GM18511 (cell line): ENCODE measurements at regions not wholly inside any gene's neighbourhood (a gene's known extent, or its start where the extent isn't known, plus 50 kb on each side); places are given as distances from the start of the nearest gene placed in this dataset.
"Not testable (repeated sequence)": the region's sequence is repeated elsewhere in the genome, so short reads cannot be mapped to it uniquely, and the experiment has no call there.

Experiments used
- ATAC-seq: cut with Tn5 transposase; IDR thresholded peaks from one replicate; pipeline ENCODE4 v1.9.1; 2021; ENCODE audit warnings: mild to moderate bottlenecking, moderate library complexity; ENCODE audit not compliant: unreplicated experiment

DNA sequence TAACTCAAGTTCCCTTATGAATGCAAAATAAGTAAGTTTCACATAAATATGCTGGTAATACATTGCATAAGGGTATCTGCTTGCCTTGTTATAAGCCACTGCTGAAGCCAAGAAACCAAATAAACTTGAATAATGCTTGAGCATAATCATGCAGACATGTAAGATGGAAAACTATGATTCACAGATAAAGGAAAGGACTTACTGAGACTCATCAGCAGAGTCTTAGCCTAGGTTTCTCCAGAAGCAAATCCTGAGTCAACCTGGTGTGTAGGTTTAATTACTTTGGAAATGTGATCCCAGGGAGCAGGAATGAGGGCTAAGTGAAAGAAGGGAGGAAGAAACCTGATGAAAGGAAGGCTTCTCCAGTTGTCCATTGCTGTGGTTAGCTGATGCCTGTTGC is 107.7 kb upstream of the BTG1 start:
- no peak for ATAC-seq

DNA sequence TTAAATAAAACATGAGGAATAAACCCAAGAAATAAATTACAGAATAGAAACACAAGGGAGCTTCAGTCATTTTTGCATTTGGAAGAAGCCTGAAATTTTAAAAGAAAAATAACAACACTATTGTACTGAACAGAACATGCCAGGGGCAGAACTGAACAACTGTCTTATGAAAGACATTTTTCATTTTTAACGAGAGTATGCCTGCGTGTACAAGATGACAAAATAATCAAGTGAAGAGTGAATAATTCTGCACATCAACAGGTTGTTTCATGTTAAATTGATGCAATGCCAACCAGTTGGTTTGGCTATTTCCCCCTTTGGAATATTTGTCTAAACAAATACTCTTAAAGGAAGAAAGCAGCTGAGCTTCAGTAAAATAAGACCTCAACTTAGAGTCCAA is 103.3 kb upstream of the BTG1 start:
- ATAC-seq: no peak

DNA sequence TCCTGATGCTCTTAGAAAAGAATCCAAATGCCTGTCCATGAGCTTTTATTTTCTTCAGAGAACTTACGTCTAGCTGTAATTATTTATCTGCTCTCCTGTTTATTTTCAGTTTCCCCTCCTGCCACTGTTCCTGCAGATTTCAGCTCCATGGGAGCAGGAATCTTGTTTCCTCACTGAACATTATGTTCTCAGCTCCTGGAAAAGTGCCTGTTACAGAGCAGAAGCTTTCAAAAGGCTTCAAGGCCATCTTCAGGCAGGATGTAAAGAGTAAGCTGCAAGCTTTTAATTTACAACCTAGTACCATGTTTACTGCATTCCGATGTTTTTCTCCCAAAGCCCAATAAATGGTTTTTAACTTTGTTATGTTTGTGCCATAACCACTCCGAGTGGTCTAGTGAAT is 98.4 kb upstream of the BTG1 start:
- no peak for ATAC-seq

DNA sequence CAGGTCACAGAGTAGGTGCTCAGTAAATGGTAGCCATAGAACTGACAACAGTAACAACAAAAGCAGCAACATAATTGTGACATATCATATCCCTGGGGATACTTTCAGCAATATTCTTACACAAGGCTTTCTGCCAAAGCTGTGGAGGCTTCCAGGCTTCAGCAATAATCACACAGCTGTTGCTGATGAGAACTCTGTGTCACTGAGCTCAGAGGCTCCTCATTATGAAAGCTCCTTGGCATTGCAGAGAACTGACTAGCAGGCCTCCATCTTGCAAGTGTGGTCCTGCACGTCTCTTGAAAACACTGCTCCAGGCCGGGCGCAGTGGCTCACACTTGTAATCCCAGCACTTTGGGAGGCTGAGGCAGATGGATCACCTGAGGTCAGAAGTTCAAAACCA is 97.3 kb upstream of the BTG1 start:
- no peak for ATAC-seq

DNA sequence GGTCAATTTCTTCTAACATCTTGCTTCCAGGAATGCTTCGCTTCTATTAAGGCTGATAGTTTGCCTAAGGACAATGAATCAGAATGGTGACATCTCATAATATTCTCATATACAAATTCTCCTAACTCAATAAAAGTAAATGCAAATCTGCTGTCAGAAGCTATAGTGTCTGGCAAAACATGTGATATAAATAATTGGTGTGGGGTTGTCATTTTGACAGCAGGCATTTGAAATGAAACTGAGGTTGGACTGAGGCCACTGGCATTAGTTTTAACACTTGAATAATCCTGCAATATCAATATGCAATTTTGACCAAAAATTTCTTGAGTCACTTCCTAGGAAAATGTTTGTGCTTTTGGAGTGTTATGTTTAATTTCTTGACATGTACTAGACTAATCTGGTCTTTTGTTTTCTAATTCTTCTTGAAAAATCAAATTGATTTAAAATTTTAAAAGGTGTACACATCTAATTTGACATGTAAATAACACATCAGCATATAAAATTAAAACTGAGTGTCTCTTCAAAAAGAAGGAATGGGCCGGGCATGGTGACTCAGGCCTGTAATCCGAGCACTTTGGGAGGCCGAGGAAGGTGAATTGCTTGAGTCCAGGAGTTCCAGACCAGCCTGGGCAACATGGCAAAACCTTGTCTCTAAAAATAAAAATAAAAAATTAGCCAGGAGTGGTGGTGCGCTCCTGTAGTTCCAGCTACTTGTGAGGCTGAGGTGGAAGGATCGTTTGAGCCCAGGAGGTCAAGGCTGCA is 92.3 kb upstream of the BTG1 start:
- ATAC-seq: no peak

DNA sequence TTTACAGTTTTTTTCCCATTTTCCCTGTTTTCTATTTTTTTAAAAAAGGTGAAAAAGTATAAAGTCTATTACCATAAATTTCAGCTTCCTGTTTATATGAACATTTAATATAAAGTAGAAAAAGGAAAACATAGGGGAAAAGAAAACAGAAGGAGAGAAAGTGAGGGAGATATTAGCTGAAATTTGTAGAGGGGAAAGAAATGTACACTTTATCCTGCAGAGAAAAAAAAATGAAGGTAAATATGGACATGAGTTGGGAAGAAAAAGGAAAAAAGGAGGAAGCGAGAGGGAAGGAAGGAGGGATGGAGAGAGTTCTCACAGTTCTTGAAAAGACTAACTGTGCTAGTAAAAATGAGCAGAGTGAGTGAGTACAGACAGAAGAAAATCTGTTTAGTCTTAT is 91.6 kb upstream of the BTG1 start:
- no peak for ATAC-seq

DNA sequence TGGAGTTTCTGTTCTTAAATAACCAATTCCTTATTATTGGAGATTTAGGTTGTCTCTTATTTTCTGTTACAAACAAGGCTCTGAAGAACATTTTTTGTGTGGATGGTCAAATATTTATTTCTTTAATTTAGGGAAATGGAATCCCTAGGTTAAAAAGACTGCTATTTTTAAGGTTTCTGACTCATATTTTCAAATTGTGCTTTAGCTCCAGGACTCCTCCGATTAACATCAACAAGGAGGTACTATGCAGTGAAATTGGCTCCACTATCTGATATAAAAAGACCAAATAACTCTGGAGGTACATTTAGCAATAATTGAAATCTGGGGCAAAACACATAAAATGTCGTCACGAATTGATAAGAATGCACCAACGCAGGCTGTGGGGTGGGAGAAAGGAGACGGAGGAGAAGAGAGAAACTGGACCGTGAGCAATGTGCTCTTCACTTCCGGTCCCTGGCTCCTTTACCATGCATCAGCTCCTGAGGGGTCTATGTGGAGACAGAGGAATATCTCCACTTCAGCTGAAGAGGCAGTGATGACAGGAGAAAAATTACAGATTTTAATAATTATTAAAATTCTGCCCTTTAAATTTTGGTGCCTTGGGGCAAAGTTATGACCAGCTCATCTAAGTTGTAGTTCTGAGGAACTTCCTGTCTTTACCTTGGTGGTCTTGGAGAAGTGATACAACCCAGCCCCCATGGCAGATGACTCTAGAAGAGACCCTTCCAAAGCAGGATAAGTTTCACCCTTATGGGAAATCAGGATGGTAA is 90.2 kb upstream of the BTG1 start:
- ATAC-seq: no peak

DNA sequence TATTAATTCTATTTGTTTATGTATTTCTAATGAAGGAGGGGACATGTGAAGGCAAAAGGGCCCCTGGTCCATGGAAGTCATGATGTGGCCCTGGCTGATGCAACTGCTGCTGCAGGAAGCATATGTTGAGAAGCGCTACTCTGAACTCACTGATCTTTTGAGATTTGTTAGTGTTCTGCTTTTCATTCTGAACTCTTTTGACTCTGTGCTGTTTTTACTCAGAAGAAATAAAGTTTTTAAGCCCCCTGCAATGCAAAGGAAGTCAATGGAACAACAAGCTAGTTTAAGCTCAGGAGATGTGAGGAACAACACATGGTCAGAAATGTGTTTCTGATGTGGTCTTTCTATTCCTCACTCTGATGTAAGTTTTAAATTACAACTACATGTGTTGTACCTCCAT is 88.9 kb upstream of the BTG1 start:
- ATAC-seq: no peak

DNA sequence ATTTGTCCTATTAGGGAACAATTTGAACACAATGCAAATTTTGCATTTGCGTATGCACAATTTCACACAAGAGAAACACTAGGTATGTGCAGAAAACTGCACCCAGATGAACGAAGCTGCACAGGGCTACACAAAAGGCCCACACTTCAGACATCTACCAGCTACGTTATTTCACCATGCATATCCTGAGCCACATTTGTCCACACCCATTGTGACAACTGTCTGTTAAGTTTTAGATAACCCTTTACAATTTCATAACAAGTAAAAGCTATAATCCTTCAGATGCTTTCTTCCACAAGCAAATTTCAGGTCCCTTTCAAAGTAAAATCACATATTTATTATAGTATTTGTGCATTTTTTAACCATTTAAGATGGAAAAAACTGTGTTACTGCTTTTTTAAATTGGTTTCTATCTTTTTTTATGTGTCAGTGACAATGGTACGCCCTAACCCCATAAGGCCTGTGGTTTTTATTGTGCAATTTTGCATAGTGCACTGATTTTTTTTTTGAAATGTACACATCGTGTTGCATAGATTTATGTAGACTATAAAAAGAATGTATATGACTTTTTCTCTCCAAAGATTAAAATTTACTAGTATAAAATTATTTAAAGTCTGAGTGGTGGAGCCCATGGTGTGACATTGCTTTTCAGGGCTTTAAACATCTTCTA is 87.8 kb upstream of the BTG1 start:
- ATAC-seq: no peak

DNA sequence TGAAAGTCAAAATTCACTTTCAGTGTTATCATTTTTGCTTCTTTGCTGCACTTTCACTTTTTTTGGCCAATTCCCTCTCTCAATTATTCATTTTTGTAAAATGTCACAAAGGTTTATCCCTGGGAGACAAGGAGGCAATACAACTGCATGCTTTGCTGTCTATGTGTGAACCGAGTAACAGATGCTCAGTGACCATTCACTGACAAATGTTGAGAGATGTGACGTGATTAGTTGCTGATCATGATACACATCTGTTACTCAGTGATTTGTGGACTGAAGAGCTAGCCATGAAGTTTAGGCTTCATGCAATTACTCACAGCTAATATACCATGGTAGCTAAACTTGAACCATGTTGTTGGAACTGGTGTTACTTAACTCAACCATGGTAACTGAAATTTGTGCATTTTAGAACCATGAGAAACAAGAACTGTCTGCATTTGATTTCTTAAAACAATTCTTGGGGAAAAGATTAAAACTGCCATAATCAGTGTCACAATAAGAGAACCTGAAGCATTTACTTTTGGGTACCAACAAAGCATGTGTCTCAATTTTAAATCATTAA is 86.8 kb upstream of the BTG1 start:
- not testable (repeated sequence) for ATAC-seq

DNA sequence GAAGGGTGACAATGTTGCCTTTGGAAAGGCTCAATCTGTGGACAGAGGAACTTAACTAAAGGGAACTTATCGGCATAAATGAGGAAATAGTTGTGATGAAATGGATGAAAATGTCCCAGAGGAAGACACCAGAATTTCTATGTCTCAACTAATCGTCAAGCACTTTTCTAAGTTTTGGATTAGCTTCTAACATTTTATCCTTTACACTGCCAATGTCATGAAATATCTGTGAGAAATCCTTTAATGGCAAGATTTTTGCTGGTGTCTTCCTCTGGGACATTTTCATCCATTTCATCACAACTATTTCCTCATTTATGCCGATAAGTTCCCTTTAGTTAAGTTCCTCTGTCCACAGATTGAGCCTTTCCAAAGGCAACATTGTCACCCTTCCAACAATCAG is 86.3 kb upstream of the BTG1 start:
- ATAC-seq: not testable (repeated sequence)

DNA sequence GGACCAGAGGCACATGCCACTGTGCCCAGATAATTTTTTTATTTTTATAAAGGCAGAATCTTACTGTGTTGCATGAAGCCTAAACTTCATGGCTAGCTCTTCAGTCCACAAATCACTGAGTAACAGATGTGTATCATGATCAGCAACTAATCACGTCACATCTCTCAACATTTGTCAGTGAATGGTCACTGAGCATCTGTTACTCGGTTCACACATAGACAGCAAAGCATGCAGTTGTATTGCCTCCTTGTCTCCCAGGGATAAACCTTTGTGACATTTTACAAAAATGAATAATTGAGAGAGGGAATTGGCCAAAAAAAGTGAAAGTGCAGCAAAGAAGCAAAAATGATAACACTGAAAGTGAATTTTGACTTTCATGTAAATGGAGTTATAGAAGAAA is 85.9 kb upstream of the BTG1 start:
- ATAC-seq: not testable (repeated sequence)

DNA sequence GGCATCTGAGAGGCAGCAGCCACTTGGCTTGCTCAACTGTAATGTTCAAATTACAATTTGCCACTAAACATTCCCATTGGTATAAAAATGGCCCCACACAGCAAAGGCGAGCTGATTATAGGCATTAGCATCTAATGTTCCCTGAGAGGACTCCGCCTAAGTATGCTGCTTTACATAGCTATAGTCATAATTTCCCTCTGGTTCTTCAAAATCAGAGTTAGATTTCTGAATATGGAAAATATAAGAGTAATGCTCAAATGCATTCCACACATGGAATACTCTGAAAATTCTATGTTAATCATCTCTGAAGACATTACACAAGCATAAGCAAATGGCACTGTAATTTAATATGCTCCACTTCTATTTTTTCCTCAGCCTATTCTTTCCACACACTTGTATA is 83.7 kb upstream of the BTG1 start:
- no peak for ATAC-seq

DNA sequence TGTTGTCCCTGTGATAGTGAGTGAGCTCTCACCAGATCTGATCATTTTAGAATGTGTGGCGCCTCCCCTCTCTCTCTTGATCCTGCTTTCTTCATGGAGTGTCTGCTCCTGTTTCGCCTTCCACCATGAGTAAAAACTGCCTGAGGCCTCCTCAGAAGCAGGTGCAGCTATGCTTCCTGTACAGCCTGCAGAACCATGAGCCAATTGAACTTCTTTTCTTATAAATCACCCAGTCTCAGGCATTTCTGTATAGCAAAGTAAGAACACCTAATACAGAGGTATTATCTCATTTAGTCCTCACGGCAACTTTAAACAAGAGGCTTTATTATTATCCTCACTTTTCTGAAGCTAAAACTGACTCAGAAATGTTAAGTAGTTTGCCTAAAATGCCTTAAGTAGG is 81.3 kb upstream of the BTG1 start:
- ATAC-seq: no peak

DNA sequence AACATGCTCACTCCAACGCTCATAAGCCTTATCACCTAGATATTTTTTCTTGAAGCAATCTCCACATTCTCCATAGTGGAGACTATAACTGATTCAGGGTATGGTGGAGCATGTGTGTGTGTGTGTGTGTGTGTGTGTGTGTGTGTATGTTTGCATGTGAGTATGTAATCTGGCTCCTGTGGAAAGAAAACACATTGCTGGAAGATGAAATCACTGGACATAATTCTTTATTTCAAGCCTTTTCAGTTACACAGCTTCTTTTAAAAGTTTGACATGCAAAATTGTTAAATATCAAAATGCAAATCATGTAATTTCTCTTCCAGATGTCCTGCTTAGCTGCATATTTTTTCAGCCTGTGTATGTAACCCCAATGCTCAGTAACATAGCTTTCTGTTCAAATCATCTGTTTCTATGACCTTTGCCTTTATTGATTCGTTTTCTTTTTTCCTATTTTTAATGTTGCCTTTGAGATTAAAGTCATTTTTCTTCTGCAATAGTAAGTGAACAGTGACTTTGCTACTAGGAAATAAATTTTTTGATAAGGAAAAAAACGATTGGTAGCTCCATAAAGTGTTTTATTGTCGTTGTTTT is 80.5 kb upstream of the BTG1 start:
- no peak for ATAC-seq

DNA sequence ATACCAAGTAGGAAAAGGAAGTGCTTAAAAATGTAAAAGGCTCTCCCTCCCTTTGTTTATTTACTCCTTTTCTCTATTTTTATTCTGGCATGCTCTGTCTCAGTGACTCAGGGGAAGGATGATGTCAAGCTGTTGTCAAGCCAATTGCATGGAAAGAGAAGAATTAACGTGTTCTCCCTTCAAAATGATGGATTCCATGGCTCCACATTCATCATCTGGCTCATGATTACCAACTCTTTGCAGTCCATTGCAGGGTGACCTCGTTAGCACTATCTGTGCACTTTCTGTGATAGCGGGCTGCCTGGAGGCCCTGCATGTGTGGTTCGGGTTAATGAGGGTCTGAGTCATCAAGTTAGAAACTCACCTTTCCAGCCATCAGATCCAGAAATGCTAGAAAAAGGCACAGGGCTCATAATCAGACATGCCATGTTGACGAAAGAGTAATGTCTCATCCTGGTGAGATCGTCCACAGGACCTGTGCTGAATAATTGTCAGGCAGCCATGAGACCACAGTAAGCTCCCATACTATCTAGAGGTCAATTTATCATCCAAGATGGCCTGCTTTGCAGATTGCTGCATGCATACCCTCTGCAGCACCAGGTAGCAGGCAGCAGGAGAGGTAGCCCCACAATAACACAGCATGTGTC is 79.2 kb upstream of the BTG1 start:
- ATAC-seq: no peak

DNA sequence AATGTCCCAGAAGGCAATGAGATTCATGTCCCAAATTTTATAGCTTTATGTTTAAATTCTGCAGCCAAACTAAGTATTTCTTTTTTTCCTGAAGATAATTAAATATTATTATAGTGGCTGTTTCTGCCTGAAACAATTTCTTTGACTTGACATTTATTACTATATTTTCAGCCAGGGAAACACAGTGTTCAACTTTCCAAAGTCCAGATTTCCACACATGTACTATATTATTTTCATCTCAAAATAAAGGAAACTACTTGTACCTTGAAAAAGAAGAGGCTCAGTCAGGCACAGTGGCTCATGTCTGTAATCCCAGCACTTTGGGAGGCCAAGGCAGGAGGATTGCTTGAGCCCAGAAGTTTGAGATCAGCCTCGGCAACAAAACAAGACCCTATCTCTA is 77.8 kb upstream of the BTG1 start:
- ATAC-seq: no peak

DNA sequence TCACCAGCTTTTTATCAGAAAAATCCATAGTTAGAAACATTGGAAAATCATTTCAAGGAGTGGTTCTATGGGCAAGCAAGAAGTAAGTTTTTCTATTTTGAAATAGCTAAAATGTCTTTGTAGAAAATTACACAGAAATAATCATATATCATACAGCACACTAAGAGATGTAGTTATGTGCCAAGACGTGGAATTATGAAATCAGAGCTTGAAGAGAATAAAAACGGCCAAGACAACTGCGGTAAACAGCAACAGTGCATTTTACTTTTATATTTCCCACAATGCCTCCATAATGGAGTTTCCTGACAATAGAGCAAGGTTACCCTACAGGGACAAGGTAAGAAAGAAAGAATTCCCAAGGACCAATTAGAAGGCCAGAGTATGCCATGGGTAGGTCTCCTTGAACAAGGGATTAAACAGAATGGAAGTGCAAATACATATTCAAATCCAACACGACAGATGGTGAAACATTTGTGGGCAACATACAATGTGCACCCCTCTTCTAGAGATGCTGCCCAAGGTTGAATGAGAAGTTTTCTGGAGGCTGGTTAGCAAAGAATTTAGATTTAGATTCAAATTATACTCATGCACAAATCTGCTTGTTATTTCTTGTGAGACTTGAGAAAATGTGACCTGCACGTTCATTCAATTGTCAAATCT is 76.1 kb upstream of the BTG1 start:
- no peak for ATAC-seq

DNA sequence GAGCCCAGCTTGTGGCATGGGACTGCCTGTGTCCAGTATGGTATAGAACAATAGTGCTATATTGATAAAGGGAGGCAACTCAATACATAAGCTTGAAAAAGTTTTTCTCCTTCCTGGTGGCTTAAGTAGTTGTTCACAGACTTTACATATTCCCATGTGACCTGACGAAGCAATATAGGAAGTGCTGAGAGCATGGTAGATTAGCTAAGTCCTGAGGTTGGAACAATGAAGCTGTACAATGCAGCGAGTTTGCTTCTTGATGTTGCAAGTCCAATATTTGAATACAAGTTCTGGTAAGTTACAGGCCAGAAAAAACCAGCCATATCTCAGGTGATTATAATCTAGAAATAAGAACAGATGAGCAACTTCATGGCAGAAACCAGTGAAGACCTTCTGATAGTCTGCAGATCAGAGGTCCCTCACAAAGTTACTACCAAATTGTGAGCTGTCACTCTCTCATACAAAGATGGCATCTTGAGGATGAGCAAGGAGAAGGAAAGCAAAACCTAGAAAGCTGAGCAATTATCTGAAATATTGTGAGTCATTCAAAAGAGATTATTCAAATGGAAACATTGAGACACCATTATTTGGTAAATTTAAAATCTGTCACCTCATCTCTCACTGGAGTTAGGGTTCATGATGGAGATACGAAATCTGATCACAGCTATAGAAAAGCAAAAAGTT is 72.9 kb upstream of the BTG1 start:
- no peak for ATAC-seq

DNA sequence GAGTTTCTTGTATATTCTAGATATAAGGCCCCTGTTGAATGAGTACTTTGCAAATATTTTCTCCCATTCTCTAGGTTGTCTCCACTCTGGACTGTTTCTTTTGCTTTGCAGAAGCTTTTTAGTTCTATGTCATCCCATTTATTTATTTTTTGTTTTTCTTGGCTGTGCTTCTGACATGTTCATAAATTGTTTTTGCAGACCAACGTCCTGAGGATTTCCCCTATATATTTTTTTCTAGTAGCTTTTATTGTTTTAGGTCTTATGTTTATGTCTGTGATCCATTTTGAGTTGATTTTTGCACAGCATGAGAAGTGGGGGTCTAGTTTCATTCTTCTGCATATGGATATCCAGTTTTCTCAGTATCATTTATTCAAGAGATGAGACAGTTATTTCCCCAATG is 70.4 kb upstream of the BTG1 start:
- ATAC-seq: no peak
